OCI-LY7 (cell line): ENCODE measurements at regions not wholly inside any gene's neighbourhood (a gene's known extent, or its start where the extent isn't known, plus 50 kb on each side); places are given as distances from the start of the nearest gene placed in this dataset.

ENCODE experiments used
- CTCF ChIP-seq: fragments of 200-600 bp; sonication (generic); conservative IDR thresholded peaks from 2 replicates; pipeline ENCODE4 v1.5.1; 2014; ENCODE audit warnings: mild to moderate bottlenecking, antibody characterized with exemption, low read length, moderate library complexity, mixed read lengths
- EZH2phosphoT487 ChIP-seq: fragments of 200-600 bp; sonication (generic); IDR thresholded peaks from 2 replicates; pipeline ENCODE4 v1.6.1; 2018; ENCODE audit warnings: low read depth, borderline replicate concordance, mild to moderate bottlenecking, mixed run types, antibody characterized with exemption, low read length, moderate library complexity, mixed read lengths

GRCh38 chr5:68046445-68046844 lies 169.1 kb upstream of the PIK3R1 start:
- TF ChIP-seq CTCF (no peak), EZH2phosphoT487 (no peak)
